Neural progenitor cell (in vitro differentiated cells): ENCODE measurements at regions not wholly inside any gene's neighbourhood (a gene's known extent, or its start where the extent isn't known, plus 50 kb on each side); places are given as distances from the start of the nearest gene placed in this dataset.

Experiments
- DNase-seq: peaks from one replicate; pipeline ENCODE4 v3.0.0-alpha.2; 2016; ENCODE audit warnings: low spot score
- H2AFZ ChIP-seq: fragments of 200-600 bp; sonication (generic); replicated peaks from 2 replicates; pipeline ENCODE4 v1.6.1; 2016; ENCODE audit warnings: antibody characterized with exemption
- H3F3A ChIP-seq: fragments of 200-600 bp; sonication (generic); 2 replicates; pipeline ENCODE4 v1.6.1; 2016; ENCODE audit warnings: antibody characterized with exemption, low read depth
- H3K27ac ChIP-seq: fragments of 200-600 bp; sonication (generic); 2 replicates; pipeline ENCODE4 v1.5.1; 2016; ENCODE audit warnings: mild to moderate bottlenecking
- H3K27me3 ChIP-seq: fragments of 200-600 bp; sonication (generic); 2 replicates; pipeline ENCODE4 v1.6.1; 2016; ENCODE audit warnings: mild to moderate bottlenecking, moderate library complexity
- H3K36me3 ChIP-seq: fragments of 200-600 bp; sonication (generic); 2 replicates; pipeline ENCODE4 v1.5.1; 2016
- H3K4me1 ChIP-seq: fragments of 200-600 bp; sonication (generic); 2 replicates; pipeline ENCODE4 v1.6.1; 2016; ENCODE audit warnings: mixed run types
- H3K4me2 ChIP-seq: fragments of 200-600 bp; sonication (generic); 2 replicates; pipeline ENCODE4 v1.6.1; 2016
- H3K4me3 ChIP-seq: fragments of 200-600 bp; sonication (generic); 2 replicates; pipeline ENCODE4 v1.5.1; 2016
- H3K79me2 ChIP-seq: fragments of 200-600 bp; sonication (generic); 2 replicates; pipeline ENCODE4 v1.6.1; 2016; ENCODE audit warnings: low read depth
- H3K9ac ChIP-seq: fragments of 200-600 bp; sonication (generic); 2 replicates; pipeline ENCODE4 v1.6.1; 2016
- H3K9me3 ChIP-seq: fragments of 200-600 bp; sonication (generic); 2 replicates; pipeline ENCODE4 v1.5.1; 2016; ENCODE audit warnings: low read depth
- H4K20me1 ChIP-seq: fragments of 200-600 bp; sonication (generic); 2 replicates; pipeline ENCODE4 v1.6.1; 2016; ENCODE audit warnings: low read depth
- H3K27ac Mint-ChIP-seq: 3 replicates; pipeline ENCODE4 v1.8.0; 2021; ENCODE audit warnings: mixed read lengths
- H3K27me3 Mint-ChIP-seq: 2 replicates; pipeline ENCODE4 v1.8.0; 2022; ENCODE audit warnings: low read depth, mild to moderate bottlenecking, inconsistent platforms, moderate library complexity, mixed read lengths; ENCODE audit not compliant: insufficient read depth
- H3K36me3 Mint-ChIP-seq: 3 replicates; pipeline ENCODE4 v1.8.0; 2021; ENCODE audit warnings: mixed read lengths
- H3K4me1 Mint-ChIP-seq: 3 replicates; pipeline ENCODE4 v1.8.0; 2021; ENCODE audit warnings: mixed read lengths
- H3K4me3 Mint-ChIP-seq: 3 replicates; pipeline ENCODE4 v1.8.0; 2021; ENCODE audit warnings: mild to moderate bottlenecking, moderate library complexity, mixed read lengths
- H3K9me3 Mint-ChIP-seq: 3 replicates; pipeline ENCODE4 v1.8.0; 2020; ENCODE audit warnings: mixed read lengths
- EZH2 ChIP-seq: fragments of 200-600 bp; sonication (generic); IDR thresholded peaks from 2 replicates; pipeline ENCODE4 v1.6.1; 2017; ENCODE audit warnings: antibody characterized with exemption, mild to moderate bottlenecking, moderate library complexity
- EZH2phosphoT487 ChIP-seq: fragments of 200-600 bp; sonication (generic); IDR thresholded peaks from 2 replicates; pipeline ENCODE4 v1.6.1; 2017; ENCODE audit warnings: antibody characterized with exemption
- TF ChIP-seq, protein P1 (sequence below): fragments of 200-600 bp; sonication (generic); IDR thresholded peaks from 2 replicates; pipeline ENCODE4 v1.5.1; 2017; ENCODE audit warnings: antibody characterized with exemption, mild to moderate bottlenecking

GRCh38 chr12:41963398-41963797, 181.3 kb downstream of the GXYLT1 start:
- Mint-ChIP-seq H3K4me3 (no peak overlapping the region), H3K36me3 (peaks cover 3% of the 10 kb centered on the region), H3K9me3 (peaks cover 5% of the 10 kb centered on the region), H3K27me3 (peaks cover 4% of the 10 kb centered on the region), H3K4me1 (peaks cover 32% of the 10 kb centered on the region), H3K27ac (no peak overlapping the region)
- peaks cover 25% of the 10 kb centered on the region for H3F3A ChIP-seq
- H3K4me2 ChIP-seq: no peak overlapping the region
- H3K27ac ChIP-seq: no peak overlapping the region
- no peak overlapping the region for H3K4me3 ChIP-seq
- no peak overlapping the region for H2AFZ ChIP-seq
- H3K4me1 ChIP-seq: peaks cover 21% of the 10 kb centered on the region
- no peaks in the 10 kb centered on the region for H3K79me2 ChIP-seq
- H3K9ac ChIP-seq: no peak overlapping the region
- no peak for DNase-seq
- H4K20me1 ChIP-seq: no peaks in the 10 kb centered on the region
- TF ChIP-seq EZH2: no peak
- TF ChIP-seq, protein P1, sequence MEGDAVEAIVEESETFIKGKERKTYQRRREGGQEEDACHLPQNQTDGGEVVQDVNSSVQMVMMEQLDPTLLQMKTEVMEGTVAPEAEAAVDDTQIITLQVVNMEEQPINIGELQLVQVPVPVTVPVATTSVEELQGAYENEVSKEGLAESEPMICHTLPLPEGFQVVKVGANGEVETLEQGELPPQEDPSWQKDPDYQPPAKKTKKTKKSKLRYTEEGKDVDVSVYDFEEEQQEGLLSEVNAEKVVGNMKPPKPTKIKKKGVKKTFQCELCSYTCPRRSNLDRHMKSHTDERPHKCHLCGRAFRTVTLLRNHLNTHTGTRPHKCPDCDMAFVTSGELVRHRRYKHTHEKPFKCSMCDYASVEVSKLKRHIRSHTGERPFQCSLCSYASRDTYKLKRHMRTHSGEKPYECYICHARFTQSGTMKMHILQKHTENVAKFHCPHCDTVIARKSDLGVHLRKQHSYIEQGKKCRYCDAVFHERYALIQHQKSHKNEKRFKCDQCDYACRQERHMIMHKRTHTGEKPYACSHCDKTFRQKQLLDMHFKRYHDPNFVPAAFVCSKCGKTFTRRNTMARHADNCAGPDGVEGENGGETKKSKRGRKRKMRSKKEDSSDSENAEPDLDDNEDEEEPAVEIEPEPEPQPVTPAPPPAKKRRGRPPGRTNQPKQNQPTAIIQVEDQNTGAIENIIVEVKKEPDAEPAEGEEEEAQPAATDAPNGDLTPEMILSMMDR: no peak
- no peak for TF ChIP-seq EZH2phosphoT487
- H3K27me3 ChIP-seq: no peaks in the 10 kb centered on the region
- no peaks in the 10 kb centered on the region for H3K9me3 ChIP-seq
- H3K36me3 ChIP-seq: no peaks in the 10 kb centered on the region

DNA sequence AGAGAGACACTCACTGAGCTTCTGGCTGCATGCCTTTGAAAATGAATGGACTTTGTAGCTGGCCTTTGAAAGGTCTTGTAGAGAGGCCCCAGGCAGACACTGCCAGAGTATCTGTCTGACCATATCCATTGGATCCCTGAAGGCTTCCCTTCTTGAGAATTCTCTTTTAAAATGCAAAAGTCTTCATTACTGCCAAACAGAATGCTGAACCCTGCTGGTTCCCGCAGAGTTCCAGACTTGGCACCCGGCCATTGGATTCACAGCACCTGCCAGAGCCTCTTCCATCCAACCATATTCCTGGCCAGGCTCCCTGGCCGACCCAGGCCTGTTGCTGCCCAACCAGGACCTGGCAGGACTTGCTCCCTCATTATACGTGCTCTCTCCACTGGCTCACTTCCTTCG, 182.5 kb downstream of the GXYLT1 start:
- Histone ChIP-seq H4K20me1 (no peaks in the 10 kb centered on the region), H3K4me2 (no peak overlapping the region), H3K9me3 (no peaks in the 10 kb centered on the region), H3K9ac (no peak overlapping the region), H3K27me3 (no peaks in the 10 kb centered on the region), H3K79me2 (no peaks in the 10 kb centered on the region), H3K36me3 (no peaks in the 10 kb centered on the region), H3K27ac (no peak overlapping the region), H3K4me3 (no peak overlapping the region), H3K4me1 (peaks cover 13% of the 10 kb centered on the region), H2AFZ (no peak overlapping the region), H3F3A (peaks cover 14% of the 10 kb centered on the region)
- Mint-ChIP-seq H3K9me3 (peaks cover 5% of the 10 kb centered on the region), H3K27me3 (peaks cover 4% of the 10 kb centered on the region), H3K4me1 (peaks cover 22% of the 10 kb centered on the region), H3K27ac (no peak overlapping the region), H3K36me3 (peaks cover 3% of the 10 kb centered on the region), H3K4me3 (no peak overlapping the region)
- DNase-seq: no peak
- TF ChIP-seq EZH2phosphoT487 (no peak), EZH2 (no peak)
- TF ChIP-seq, protein P1: no peak

- Histone ChIP-seq H2AFZ (no peak overlapping the region), H3K4me3 (no peak overlapping the region)
- H3K9me3 Mint-ChIP-seq: peaks cover 4% of the 10 kb centered on the region
Observed at GRCh38 chr12:41959271-41959670, 185.4 kb downstream of the GXYLT1 start.

More at GRCh38 chr12:41959271-41959670, 185.4 kb downstream of the GXYLT1 start:
- H4K20me1 ChIP-seq: no peaks in the 10 kb centered on the region
- H3K27me3 Mint-ChIP-seq: no peaks in the 10 kb centered on the region
- H3K36me3 ChIP-seq: no peaks in the 10 kb centered on the region
- no peaks in the 10 kb centered on the region for H3K9me3 ChIP-seq
- TF ChIP-seq EZH2phosphoT487: no peak
- no peak for TF ChIP-seq EZH2
- TF ChIP-seq, protein P1: no peak
- no peaks in the 10 kb centered on the region for H3F3A ChIP-seq
- H3K9ac ChIP-seq: no peak overlapping the region
- H3K4me3 Mint-ChIP-seq: no peak overlapping the region
- no peak overlapping the region for H3K27ac Mint-ChIP-seq
- H3K27ac ChIP-seq: no peak overlapping the region
- no peaks in the 10 kb centered on the region for H3K4me1 ChIP-seq
- DNase-seq: no peak
- H3K79me2 ChIP-seq: no peaks in the 10 kb centered on the region
- H3K4me2 ChIP-seq: no peak overlapping the region
- H3K36me3 Mint-ChIP-seq: no peaks in the 10 kb centered on the region
- H3K27me3 ChIP-seq: no peaks in the 10 kb centered on the region
- H3K4me1 Mint-ChIP-seq: peaks cover 2% of the 10 kb centered on the region
